GM12875 (cell line): ENCODE measurements at regions not wholly inside any gene's neighbourhood (a gene's known extent, or its start where the extent isn't known, plus 50 kb on each side); places are given as distances from the start of the nearest gene placed in this dataset.
"Not testable (repeated sequence)": the region's sequence is repeated elsewhere in the genome, so short reads cannot be mapped to it uniquely, and the experiment has no call there.

ENCODE experiments used
- H3K4me3 ChIP-seq: one replicate; pipeline ENCODE4 v1.5.1; 2011; ENCODE audit warnings: low read depth, low read length, control low read depth
- CTCF ChIP-seq: IDR thresholded peaks from 2 replicates; pipeline ENCODE4 v1.5.1; 2011; ENCODE audit warnings: low read depth, mild to moderate bottlenecking, control low read depth, inconsistent platforms, low read length, moderate library complexity, borderline replicate concordance; ENCODE audit not compliant: insufficient read depth

- H3K4me3 ChIP-seq: no peak overlapping the region
- TF ChIP-seq CTCF: no peak
Measured at GRCh38 chr2:163043201-163043600, 204.6 kb upstream of the KCNH7 start.

- no peak for TF ChIP-seq CTCF
- H3K4me3 ChIP-seq: no peak overlapping the region
Measured at GRCh38 chr2:163039266-163039665, 200.7 kb upstream of the KCNH7 start.

GRCh38 chr2:163028807-163029206, 190.2 kb upstream of the KCNH7 start:
- TF ChIP-seq CTCF: no peak
- no peak overlapping the region for H3K4me3 ChIP-seq

- not testable (repeated sequence) for H3K4me3 ChIP-seq
Measured at GRCh38 chr2:163026136-163026775, 187.7 kb upstream of the KCNH7 start.

- not testable (repeated sequence) for H3K4me3 ChIP-seq
Measured at GRCh38 chr2:163016882-163017281, 178.3 kb upstream of the KCNH7 start.

GRCh38 chr2:163011000-163011399, 172.4 kb upstream of the KCNH7 start:
- H3K4me3 ChIP-seq: no peak overlapping the region
- no peak for TF ChIP-seq CTCF

- H3K4me3 ChIP-seq: no peak overlapping the region
- no peak for TF ChIP-seq CTCF
Measured at GRCh38 chr2:163008642-163009041, 170.1 kb upstream of the KCNH7 start.

- no peak overlapping the region for H3K4me3 ChIP-seq
- TF ChIP-seq CTCF: no peak
Measured at GRCh38 chr2:162994718-162995117, 156.2 kb upstream of the KCNH7 start.
